Transverse colon (tissue), 3 donors: ENCODE measurements at regions not wholly inside any gene's neighbourhood (a gene's known extent, or its start where the extent isn't known, plus 50 kb on each side); places are given as distances from the start of the nearest gene placed in this dataset.

ENCODE experiments used
- POLR2A ChIP-seq: fragments of 450-650 bp; IDR thresholded peaks from one replicate; pipeline ENCODE4 v1.6.1; 2016; ENCODE audit warnings: antibody characterized with exemption, mild to moderate bottlenecking, moderate library complexity
- TF ChIP-seq, protein P1 (sequence below), 5 experiments: fragments of 200-600 bp in 3 of 5; fragments of 450-650 bp in 2 of 5; sonication (generic) in 3 of 5; IDR thresholded peaks; 1 replicate in 2 of 5; 2 replicates in 3 of 5; pipeline ENCODE4 v1.5.1; 2016 to 2017; ENCODE audit warnings: antibody characterized with exemption in 5 of 5, inconsistent platforms in 3 of 5, mild to moderate bottlenecking in 2 of 5, moderate library complexity in 1 of 5

DNA sequence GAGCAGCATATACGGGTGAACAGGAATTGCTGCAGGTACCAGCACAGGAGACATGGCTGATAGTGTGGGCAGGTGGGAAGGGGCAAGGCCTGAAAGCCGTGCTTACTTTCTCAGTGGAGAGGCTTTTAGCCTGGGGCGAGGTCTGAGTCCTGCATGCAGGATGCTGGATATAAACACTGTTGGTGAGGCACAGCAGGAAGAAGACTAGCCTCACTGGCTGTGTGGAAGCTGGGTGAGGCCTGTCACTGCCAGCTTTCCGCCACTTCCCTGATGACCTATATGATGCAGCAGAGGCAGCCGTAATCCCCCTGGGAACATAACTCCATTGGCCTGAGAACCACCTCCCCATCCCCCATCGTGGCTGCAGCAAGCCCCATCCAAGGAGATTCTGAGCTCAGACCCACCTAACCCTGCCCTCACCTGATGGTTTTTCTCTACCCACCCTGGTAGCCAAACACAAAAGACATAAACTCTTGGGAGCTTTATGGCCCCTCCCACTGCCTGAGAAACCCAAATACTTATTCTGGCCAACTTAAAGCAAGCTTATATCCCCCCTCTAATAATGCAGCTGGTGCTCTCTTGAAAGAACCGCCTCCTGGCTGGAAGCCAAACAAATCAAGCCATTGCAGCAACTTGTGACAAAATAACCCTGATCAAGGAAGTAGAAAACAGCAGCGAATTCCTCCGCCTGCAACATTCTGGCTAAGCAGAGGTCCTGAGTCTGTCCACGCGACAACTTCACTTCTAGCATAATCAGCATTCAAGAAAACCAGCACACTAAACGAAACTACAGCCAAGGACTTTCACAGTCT lies 54.6 kb upstream of the DSC1 start:
- TF ChIP-seq, protein P1, sequence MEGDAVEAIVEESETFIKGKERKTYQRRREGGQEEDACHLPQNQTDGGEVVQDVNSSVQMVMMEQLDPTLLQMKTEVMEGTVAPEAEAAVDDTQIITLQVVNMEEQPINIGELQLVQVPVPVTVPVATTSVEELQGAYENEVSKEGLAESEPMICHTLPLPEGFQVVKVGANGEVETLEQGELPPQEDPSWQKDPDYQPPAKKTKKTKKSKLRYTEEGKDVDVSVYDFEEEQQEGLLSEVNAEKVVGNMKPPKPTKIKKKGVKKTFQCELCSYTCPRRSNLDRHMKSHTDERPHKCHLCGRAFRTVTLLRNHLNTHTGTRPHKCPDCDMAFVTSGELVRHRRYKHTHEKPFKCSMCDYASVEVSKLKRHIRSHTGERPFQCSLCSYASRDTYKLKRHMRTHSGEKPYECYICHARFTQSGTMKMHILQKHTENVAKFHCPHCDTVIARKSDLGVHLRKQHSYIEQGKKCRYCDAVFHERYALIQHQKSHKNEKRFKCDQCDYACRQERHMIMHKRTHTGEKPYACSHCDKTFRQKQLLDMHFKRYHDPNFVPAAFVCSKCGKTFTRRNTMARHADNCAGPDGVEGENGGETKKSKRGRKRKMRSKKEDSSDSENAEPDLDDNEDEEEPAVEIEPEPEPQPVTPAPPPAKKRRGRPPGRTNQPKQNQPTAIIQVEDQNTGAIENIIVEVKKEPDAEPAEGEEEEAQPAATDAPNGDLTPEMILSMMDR (IDR thresholded peaks at IDR 0.05) = no peak
- TF ChIP-seq POLR2A = no peak
